GM21576 (cell line): ENCODE measurements at regions not wholly inside any gene's neighbourhood (a gene's known extent, or its start where the extent isn't known, plus 50 kb on each side); places are given as distances from the start of the nearest gene placed in this dataset.

Source experiments
- ATAC-seq: cut with Tn5 transposase; IDR thresholded peaks from one replicate; pipeline ENCODE4 v1.9.1; 2021; ENCODE audit warnings: mild to moderate bottlenecking, moderate library complexity; ENCODE audit not compliant: unreplicated experiment

- ATAC-seq = no peak
Observed at GRCh38 chr18:51397347-51397962, 200.0 kb upstream of the MEX3C start.

DNA sequence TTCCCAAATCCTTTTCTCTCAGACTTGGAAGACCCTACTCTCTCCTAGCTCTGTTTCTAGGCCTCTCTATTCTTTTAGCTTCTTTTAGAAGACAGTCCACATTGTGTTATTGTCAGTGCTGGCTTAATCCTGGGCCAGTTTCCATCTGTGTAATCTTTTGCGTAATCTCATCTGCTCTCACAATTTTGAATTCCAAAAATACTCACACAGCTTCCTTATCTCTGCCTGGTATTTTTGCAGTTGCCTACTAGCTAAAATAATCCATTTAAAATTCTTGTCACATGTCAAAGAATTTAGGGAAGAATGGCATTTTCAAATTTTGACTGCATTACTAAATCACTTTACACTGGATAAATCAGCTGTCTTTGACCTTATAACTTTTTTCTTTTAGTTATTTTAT is 200.6 kb upstream of the MEX3C start:
- ATAC-seq = no peak

GRCh38 chr18:51399491-51400122 is 202.1 kb upstream of the MEX3C start:
- no peak for ATAC-seq

DNA sequence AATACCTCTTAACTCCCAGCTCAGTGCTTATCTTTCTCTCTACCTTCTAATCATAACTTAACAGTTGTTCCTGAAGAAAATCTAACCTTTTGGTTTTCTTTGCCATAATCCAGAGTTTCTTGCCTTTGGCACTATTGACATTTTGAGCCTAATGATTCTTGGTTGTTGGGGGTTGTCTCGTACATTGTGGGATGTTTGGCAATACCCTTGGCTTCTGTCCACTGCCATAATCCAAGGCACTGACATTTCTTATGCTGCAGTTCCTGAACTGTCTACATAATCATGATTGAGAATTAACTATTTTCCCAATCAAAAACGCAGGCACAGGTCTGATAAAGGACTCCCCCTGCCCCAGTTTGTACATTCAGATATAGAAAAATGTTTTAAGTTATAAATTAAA is 203.2 kb upstream of the MEX3C start:
- ATAC-seq = no peak

DNA sequence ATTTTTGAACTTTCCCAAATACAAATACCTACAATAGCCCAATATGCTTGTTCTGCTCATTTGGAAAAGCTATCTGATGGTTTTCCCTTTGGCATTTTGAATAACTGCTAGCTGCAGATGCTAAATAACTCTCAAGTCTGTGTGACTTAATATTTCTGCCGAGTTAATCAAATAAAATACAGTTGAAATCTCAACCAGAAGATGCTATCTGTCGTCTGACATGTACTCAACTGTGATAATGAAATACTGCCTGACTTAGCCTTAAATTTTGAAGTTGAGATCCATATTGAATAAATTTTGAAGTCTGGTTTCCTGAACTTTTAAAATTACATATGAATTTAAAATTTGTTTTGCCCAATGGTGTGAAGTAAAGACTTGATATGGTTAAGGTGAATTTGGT is 204.4 kb upstream of the MEX3C start:
- ATAC-seq = no peak

- ATAC-seq = no peak
Observed at GRCh38 chr18:51404620-51405019, 207.1 kb upstream of the MEX3C start.

DNA sequence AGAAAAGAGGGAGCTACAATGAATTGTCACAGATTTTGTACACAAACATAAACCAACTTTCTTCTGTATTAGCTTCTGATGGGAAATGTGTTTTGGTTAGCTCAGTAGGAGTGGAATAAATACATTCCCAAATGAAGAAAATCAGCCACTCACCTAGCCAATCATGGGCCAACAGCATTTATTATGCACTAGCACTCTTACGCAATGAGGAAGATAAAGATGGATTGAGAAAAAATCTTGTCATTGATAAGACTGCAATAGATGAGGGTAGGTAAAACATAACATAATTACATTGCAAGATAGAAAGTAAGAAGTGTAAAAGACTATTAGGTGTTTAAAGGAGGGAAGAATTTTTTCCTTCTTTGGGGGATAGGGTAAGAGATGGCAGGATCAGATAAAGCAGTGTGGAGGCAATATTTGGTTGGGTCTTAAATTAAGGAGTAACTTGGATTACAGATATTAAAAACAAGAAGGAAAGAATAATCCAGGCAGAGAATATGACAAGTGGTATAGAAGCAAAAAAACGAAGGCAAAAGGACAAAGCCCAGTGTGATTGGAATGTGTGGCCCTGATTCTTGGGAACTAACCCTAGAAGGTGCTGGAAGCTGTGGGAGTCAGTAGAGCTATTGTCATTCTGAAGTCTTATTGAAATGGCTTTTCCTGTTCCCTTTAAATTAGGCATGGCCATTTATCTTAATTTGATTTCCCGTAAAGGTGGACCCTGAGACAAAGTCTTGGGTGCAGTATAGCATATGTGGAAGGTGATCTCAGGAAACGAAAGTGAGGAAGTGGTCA is 208.4 kb upstream of the MEX3C start:
- ATAC-seq = no peak

DNA sequence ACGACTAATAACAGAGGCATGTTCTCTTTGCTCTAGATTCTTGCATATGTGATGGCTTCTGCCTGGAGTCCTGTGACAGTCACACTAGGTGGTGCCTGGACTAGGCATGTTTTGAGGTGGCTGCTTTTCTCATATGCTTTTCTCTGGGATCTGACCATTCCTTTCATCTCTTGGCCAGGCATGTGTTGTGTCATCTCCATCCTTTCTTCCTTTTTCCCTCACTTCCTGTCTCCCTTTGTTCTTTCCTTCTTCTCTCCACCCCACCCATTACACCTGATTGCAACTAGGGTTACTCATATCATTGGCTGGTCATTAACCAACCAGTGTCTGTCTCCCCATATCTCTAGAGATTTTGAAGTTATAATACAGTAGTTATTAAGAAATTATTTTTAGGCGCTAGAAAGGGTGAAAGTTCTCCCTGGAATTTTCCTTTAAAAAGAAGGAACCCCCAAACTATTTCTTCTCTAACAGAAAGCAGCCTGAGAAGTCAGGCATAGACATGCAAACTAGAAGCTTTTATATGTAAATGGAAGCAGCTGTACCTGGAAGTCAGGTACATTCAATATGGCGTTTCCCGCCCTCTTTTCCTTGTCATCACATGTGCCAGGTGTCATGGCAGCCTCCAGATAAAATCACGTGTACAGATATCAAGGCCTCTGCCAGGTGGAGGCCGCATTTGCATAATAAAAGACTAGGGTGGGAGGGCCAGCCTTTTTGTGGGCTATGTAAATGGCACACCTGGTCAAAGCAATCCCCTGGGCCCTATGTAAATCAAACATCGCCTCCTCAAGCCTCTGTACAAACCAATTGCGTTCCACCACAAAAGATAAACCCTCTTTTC is 220.4 kb upstream of the MEX3C start:
- no peak for ATAC-seq

- peak; percentile 45 for ATAC-seq
Observed at GRCh38 chr18:51425475-51425874, 228.0 kb upstream of the MEX3C start.

- ATAC-seq = peak; percentile 39
Observed at GRCh38 chr18:51425889-51426288, 228.4 kb upstream of the MEX3C start.

GRCh38 chr18:51426996-51427395 is 229.5 kb upstream of the MEX3C start:
- ATAC-seq = no peak

GRCh38 chr18:51429644-51430043 is 232.2 kb upstream of the MEX3C start:
- ATAC-seq = no peak

DNA sequence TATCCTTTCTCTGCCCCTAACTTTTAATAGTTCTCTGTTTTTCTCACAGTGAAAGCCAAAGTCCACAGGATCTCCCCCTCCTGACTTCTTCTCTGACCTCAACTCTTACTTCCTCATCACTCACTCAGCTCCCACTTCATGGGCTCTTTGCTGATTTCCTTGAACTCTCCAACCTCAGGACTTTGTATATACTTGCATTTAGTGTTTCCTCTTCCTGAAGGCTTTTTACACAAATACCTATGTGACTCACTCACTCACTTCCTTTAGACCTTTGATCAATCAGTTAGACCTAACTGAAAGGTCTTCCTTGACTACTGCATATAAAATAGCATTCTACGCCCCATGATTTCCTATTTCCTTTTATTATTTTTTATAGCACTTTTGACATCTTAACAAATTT is 233.1 kb upstream of the MEX3C start:
- ATAC-seq = no peak

- ATAC-seq = no peak
Observed at GRCh38 chr18:51433296-51433695, 235.8 kb upstream of the MEX3C start.

DNA sequence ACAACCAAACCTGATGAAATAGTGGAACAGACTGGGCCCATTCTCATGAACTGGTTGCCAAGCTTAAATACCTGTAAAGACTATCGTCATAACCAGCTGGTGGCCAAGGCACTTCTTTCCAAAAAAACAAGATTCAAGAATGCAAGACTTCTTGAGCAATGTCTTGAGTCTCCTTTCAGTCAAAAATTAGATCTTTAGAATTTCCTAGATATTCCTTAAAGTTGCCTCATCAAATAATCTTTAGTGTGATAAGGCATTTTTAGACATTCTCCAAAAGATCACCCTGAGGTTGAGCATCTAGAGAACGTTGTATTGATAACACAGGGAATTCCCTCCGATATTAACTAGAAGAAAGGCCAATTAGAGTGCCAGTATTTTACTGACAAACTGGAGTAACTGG is 236.4 kb upstream of the MEX3C start:
- ATAC-seq = no peak

DNA sequence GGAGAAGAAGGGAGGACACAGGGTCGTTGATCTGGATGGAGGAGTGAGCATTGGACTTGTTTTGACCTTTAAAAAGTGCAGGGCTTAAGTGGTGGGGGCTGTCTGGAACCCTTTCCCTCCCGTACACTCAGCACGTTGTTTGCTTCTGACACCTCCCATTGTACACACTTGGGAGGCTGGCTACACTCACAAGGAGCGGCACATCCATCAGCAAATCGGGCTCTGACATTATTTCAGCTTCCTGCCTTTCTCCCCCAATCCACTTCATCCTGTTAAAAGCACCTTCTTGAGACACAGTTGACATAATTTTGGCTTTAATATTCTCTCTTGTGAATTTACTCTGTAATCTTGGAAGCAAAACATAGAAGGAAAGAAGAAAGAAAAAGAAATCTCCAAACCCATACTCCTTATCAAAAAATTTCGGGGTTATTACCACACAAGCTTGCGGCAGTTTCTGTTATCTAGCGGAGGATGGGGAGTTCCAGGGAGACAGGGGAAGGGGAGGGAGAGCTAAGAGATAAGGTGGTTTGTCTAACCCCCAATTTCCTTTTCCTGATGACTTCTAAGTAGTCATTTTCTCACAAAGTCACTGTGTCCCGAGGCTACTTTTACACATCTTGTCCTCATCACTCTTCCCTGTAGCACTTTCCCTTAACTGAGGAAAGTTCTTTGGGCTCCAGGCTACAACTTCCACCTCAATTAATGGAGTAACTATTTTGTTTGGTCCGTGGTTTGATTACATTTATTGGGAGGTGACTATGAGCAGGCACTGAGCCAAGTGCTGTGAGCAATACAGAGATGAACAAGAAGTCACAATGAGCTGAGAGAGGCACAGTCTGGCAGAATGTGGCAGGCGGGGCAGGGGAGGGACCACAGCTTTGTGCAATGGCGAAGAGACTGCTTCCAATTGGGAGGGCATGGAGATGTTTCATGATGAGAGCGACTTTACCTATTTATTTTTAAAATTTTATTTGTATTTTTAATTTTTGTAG is 240.1 kb upstream of the MEX3C start:
- no peak for ATAC-seq

- no peak for ATAC-seq
Observed at GRCh38 chr18:51438797-51439350, 241.4 kb upstream of the MEX3C start.

- no peak for ATAC-seq
Observed at GRCh38 chr18:51442012-51442411, 244.5 kb upstream of the MEX3C start.

DNA sequence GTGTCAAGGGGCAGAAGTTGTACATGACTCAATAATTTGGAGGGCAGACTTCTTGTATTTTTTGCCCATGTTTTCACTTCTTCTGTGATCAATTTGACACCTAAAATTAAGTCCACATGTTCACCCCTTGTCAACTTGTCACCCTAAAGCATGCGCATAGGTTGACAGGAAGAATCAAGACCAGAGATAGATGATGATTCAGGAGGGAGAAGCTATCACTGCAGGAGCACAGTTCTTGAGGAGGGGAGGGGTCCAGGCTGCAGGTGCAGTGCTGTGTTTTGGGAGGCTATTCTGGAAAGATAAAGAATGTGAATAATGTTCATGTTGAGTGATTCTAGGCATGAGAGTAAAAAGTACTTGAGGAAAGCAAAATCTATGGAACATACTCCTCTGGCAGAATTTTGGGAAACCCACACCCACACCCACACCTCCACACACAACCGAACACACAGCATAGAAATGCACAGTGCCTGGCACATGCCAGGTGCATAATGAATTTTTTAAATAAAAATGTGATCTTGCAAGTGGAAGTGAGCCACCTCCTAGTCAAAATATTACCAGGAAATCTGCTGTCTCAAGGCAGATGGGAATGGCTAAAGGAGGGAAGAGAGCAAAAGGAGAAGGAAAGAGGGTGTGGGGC is 249.2 kb upstream of the MEX3C start:
- ATAC-seq = no peak
